Liver (tissue), 3 donors: ENCODE measurements at regions not wholly inside any gene's neighbourhood (a gene's known extent, or its start where the extent isn't known, plus 50 kb on each side); places are given as distances from the start of the nearest gene placed in this dataset.

Experiments
- EGR1 ChIP-seq, 2 donors: IDR thresholded peaks; 2 replicates each; pipeline ENCODE4 v1.6.1; 2016 to 2018; ENCODE audit warnings: antibody characterized with exemption in 2 of 2, low read depth in 2 of 2
- GABPA ChIP-seq, 2 donors: IDR thresholded peaks in 1 of 2; conservative IDR thresholded peaks in 1 of 2; 2 replicates each; pipeline ENCODE4 v1.6.1; 2016; ENCODE audit warnings: antibody characterized with exemption in 2 of 2, mild to moderate bottlenecking in 1 of 2, moderate library complexity in 1 of 2
- JUND ChIP-seq, 2 donors: IDR thresholded peaks; 2 replicates each; pipeline ENCODE4 v1.6.1; 2016; ENCODE audit warnings: antibody characterized with exemption in 2 of 2
- MAX ChIP-seq: IDR thresholded peaks from 2 replicates; pipeline ENCODE4 v1.6.1; 2016; ENCODE audit warnings: antibody characterized with exemption
- RAD21 ChIP-seq, 2 donors: IDR thresholded peaks; 2 replicates each; pipeline ENCODE4 v1.6.1; 2016; ENCODE audit warnings: antibody characterized with exemption in 2 of 2, mild to moderate bottlenecking in 2 of 2
- TAF1 ChIP-seq: conservative IDR thresholded peaks from 2 replicates; pipeline ENCODE4 v1.6.1; 2016; ENCODE audit warnings: antibody characterized with exemption, mild to moderate bottlenecking
- YY1 ChIP-seq: IDR thresholded peaks from 2 replicates; pipeline ENCODE4 v1.6.1; 2016; ENCODE audit warnings: antibody characterized with exemption, mild to moderate bottlenecking
- TF ChIP-seq, protein P1 (sequence below): fragments of 150-350 bp; IDR thresholded peaks from 2 replicates; pipeline ENCODE4 v1.5.1; 2017; ENCODE audit warnings: improper control_type of control experiment, low read depth, low read length; ENCODE audit not compliant: missing input control
- TF ChIP-seq, protein P2 (sequence below): IDR thresholded peaks from 2 replicates; pipeline ENCODE4 v1.6.1; 2016; ENCODE audit warnings: antibody characterized with exemption, mild to moderate bottlenecking
- donor health status: healthy.
- donor health status: healthy.

DNA sequence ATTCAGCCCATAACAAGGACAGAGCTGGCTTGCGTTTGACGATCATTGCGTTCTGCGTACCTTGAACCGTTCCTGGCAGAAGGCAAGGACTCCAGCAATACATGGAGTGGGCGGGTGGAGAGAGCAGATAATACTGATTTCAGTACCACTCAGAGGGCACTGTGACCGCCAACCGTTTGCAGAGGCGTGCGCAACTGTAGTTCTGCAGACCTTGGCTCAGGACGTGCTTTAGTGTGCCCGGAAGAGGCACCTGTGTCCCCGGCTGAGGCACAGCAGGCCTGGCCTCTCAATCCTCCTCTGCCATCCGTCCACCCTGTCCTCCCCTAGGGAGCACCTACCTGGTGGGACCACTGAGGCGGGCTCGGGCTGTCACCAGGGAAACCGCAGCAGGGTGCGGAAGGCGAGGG lies 117.6 kb upstream of the USP29 start:
- TF ChIP-seq, protein P1, sequence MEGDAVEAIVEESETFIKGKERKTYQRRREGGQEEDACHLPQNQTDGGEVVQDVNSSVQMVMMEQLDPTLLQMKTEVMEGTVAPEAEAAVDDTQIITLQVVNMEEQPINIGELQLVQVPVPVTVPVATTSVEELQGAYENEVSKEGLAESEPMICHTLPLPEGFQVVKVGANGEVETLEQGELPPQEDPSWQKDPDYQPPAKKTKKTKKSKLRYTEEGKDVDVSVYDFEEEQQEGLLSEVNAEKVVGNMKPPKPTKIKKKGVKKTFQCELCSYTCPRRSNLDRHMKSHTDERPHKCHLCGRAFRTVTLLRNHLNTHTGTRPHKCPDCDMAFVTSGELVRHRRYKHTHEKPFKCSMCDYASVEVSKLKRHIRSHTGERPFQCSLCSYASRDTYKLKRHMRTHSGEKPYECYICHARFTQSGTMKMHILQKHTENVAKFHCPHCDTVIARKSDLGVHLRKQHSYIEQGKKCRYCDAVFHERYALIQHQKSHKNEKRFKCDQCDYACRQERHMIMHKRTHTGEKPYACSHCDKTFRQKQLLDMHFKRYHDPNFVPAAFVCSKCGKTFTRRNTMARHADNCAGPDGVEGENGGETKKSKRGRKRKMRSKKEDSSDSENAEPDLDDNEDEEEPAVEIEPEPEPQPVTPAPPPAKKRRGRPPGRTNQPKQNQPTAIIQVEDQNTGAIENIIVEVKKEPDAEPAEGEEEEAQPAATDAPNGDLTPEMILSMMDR = no peak
- TF ChIP-seq MAX = no peak
- TF ChIP-seq RAD21 (IDR thresholded peaks at IDR 0.05) = no peak
- TF ChIP-seq, protein P2, sequence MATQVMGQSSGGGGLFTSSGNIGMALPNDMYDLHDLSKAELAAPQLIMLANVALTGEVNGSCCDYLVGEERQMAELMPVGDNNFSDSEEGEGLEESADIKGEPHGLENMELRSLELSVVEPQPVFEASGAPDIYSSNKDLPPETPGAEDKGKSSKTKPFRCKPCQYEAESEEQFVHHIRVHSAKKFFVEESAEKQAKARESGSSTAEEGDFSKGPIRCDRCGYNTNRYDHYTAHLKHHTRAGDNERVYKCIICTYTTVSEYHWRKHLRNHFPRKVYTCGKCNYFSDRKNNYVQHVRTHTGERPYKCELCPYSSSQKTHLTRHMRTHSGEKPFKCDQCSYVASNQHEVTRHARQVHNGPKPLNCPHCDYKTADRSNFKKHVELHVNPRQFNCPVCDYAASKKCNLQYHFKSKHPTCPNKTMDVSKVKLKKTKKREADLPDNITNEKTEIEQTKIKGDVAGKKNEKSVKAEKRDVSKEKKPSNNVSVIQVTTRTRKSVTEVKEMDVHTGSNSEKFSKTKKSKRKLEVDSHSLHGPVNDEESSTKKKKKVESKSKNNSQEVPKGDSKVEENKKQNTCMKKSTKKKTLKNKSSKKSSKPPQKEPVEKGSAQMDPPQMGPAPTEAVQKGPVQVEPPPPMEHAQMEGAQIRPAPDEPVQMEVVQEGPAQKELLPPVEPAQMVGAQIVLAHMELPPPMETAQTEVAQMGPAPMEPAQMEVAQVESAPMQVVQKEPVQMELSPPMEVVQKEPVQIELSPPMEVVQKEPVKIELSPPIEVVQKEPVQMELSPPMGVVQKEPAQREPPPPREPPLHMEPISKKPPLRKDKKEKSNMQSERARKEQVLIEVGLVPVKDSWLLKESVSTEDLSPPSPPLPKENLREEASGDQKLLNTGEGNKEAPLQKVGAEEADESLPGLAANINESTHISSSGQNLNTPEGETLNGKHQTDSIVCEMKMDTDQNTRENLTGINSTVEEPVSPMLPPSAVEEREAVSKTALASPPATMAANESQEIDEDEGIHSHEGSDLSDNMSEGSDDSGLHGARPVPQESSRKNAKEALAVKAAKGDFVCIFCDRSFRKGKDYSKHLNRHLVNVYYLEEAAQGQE = no peak
- no peak for TF ChIP-seq YY1
- no peak for TF ChIP-seq TAF1
- no peak for TF ChIP-seq EGR1 (IDR thresholded peaks at IDR 0.05; ENCODE audit: low read depth in 2 of 2)
- no peak for TF ChIP-seq JUND (IDR thresholded peaks at IDR 0.05)
- no peak for TF ChIP-seq GABPA (IDR thresholded peaks at IDR 0.05 in 1 of 2, conservative IDR thresholded peaks at IDR 0.05 in 1 of 2)
